GM19463 (cell line): ENCODE measurements at regions not wholly inside any gene's neighbourhood (a gene's known extent, or its start where the extent isn't known, plus 50 kb on each side); places are given as distances from the start of the nearest gene placed in this dataset.

ENCODE experiments used
- ATAC-seq: cut with Tn5 transposase; IDR thresholded peaks from one replicate; pipeline ENCODE4 v1.9.1; 2021; ENCODE audit warnings: mild to moderate bottlenecking, moderate library complexity; ENCODE audit not compliant: unreplicated experiment

DNA sequence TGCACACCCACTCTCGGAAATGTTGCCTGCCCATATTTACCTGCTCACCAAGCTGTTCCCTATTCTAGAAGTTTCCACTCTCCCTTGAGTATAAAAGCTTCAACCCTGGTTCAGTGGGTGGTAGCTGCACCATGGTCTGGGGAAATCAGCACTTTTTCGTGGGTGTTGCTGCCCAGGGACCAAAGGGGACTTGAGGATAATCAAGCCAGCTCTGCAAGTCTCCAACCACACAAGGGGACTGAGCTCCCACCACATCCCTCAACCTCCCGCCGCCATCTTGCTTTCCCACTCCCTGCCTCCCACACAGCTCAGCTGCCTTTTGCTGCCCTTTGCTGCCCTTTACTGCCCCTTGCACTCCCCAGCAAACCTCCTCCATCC lies 210.0 kb downstream of the AUH start:
- ATAC-seq = no peak

DNA sequence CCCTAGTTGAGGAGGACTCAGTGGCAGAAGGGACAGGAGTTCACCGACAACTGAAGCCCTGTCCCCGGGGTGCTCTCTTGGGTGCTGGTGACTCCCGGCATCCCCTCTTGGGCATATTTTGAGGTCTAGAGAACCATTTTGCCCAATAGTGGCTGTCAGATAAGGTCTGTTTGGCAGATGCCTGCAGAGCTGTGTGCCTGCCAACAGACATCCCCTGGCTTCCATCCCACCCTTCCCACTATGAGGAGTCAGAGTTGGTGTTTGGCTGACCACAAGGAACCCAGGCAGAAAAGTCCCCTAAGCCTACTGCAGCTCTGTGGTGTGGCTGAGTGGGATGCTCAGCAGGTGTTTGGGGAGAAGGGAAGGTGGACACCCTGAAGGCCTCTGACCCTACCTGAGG lies 207.0 kb downstream of the AUH start:
- ATAC-seq = no peak

- no peak for ATAC-seq
Observed at GRCh38 chr9:91155181-91155580, 206.5 kb downstream of the AUH start.

- ATAC-seq = no peak
Observed at GRCh38 chr9:91155746-91156376, 205.9 kb downstream of the AUH start.

GRCh38 chr9:91156451-91157234 lies 205.1 kb downstream of the AUH start:
- no peak for ATAC-seq

DNA sequence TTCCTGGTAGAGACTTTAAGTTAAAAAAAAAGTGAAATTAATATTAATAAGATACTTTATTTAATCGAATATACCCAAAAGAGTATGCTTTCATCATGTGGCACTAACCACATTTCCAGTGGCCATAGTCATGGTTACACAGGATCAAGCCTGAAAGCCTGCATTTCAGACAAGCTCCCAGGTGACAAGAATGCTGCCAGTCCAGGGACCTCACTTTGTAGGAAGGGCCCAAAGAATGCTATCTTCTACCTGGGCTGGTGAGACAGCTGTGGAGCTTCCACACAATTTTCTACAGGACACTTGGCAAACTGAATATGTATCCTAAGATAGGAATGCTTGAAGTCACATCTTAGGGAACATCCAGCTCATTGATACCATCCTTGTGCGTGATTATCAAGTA lies 203.8 kb downstream of the AUH start:
- no peak for ATAC-seq

DNA sequence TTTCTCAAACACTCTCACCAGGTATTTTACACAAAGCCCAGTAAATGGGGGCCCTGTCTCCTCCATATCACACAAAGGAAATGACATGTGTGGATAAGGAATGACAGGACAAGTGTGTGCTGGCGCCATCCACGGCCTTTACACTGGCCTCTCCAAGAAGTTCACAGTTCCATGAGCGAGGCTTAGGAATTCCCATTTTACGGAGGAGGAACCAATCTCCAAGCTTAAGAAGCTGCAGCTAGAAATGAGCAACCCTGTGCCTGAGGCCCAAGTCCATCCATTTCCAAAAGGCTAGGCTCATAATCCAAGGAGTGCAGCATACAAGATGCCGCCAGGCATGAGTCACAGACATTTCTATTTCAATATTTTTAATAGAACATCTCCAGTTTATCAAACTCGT lies 203.4 kb downstream of the AUH start:
- no peak for ATAC-seq

DNA sequence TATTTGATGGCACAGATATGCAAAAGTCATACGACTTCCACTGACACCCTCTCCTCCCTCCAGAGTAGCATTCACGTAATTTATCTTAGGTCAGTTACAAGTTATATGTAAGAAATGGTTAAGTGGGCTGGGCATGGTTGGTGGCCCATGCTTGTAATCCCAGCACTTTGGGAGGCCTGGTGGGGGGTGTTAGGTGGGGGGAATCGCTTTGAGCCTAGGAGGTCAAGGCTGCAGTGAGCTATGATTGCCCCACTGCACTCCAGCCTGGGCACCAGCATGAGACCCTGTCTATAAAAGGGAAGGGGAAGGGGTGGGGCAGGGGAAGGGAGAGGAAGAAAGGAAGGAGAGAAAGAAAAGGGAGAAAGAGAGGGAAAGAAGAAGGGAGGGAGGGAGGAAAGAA lies 202.8 kb downstream of the AUH start:
- no peak for ATAC-seq

- no peak for ATAC-seq
Observed at GRCh38 chr9:91159664-91160121, 202.0 kb downstream of the AUH start.

- no peak for ATAC-seq
Observed at GRCh38 chr9:91160181-91160580, 201.5 kb downstream of the AUH start.

GRCh38 chr9:91160599-91161464 lies 200.9 kb downstream of the AUH start:
- no peak for ATAC-seq

DNA sequence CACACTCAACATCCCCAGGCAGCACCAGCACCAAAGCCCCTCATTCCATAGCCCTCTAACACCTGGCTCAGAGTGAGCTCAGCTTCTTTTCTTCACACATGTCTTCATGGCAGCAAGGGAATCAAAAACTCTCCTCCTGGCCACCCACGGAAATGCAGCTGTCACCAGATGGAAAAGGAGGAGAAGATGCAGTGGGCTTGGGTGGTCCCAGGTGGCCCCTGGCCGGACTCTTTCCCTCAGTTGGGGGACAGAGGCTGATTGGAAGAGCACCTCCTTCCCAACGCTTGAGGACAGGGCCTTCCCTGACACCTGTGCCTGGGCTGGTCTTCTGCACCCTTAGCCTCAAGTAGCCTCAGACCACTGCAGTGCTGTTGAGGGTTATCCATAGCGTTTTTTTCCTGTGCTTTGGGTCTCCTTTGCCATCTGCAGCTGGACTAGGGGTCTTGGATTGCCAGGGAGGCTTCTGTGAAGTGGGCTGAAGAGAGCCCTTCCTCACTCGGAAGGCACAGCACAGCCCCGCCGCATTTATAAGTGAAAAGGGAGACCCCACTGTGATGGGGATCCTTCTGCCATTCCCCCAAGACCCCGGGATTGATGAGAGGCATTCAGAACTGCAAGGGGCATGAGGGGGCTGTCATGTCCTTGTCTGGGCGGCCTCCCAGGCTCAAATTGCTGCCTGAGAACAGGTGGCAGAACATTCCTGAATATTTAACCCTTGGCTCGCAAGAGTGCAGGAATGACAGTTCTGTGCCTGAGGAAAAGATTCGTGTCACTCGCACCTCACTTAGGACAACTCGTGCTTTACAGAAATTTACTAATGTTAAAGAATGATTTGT lies 200.0 kb downstream of the AUH start:
- no peak for ATAC-seq

DNA sequence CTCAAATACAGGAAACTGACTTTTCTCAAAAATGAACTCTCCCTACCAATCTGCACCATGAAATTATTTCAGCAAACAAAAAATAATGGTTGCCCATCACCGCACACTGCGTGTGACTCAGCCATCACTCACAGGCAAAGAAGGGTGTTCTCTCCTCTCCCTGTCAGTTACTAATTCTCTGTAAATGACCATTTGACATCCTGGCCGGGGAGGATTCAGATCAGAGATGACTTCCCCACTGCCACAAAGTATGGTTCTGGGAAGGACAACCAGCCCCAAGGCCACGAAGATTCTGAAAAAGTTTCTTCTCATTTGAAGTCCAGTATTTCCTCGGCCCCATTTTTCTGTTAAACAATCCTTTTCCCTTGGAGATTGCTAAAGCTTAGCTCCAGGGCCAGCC lies 199.4 kb downstream of the AUH start:
- no peak for ATAC-seq

DNA sequence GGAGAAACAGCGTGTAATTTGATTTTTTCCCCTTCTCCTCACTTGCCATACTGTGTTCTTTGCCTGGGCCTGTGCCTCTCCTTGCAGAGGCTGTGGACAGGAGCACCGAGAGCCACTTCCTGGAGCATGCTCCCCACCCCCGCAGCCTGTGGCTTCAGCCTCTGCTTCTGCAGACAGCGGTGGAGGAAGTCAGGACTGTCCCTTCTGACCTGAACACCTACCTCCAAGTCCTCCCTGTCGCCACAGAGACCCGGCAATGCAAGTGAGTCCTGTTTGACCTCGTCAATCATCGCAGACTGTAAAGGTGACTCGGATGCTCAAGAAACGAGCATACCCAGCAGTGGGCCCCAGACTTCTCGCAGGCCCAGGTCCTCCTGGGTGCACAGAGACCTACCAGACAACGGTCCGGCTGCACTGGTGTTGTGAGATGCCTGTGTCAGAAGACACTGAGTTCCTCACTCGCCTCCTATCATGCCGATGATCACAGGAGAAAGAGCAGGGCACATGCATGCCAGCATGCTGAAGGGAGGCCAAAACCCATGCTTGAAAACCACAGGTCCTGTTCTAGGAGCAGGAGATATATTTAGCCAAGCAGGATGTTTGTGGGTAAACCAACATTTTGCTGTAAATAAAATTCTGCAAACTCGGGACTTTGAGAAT lies 198.8 kb downstream of the AUH start:
- ATAC-seq = peak; percentile 72

- ATAC-seq = no peak
Observed at GRCh38 chr9:91163444-91163772, 198.3 kb downstream of the AUH start.

DNA sequence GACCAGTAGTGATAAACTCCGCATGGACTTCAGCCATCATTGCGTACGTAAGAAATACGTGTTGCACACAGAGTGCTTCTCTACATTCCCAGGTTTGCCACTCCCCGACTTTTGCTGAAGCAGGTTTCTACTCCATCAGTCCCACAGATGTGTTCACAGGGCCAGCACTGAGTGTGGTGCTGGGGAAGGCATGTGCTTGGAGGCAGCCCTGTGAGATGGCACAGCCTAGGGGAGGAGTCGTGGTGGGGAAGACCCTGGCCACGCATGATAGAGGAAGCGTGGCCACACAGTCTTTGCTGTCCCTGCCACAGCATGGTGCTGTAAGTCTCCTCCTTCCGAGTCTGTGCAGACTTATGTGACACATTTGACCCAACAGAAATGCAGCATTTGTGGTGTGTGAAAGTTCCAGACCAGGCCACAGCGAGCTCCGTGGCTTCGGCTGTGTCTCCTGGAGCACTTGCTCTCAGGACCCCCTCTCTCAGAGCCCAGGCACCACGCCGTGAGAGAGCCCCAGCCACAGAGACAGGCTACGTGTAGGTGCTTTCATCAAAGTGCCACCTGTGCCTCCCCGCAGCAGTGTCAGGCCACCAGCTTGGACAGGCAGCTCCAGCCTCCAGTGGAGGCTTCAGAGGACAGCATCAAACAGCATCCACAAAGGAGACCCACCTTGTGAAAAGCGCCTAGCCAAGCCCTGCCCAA lies 197.8 kb downstream of the AUH start:
- peak; percentile 40 for ATAC-seq
